Esophagus mucosa (tissue), 1 donor: ENCODE measurements at regions not wholly inside any gene's neighbourhood (a gene's known extent, or its start where the extent isn't known, plus 50 kb on each side); places are given as distances from the start of the nearest gene placed in this dataset.

Experiments used
- ATAC-seq: fragments of 200-7000 bp; cut with Tn5 transposase; one replicate; pipeline ENCODE4 v1.9.1; 2020
- donor health status: DM: yes; HTN: yes; CAD: no.

- no peak for ATAC-seq
These were observed 58.1 kb upstream of the APOBEC4 start for GRCh38 chr1:183711165-183711682.

GRCh38 chr1:183710734-183711133 is 57.6 kb upstream of the APOBEC4 start:
- ATAC-seq = no peak

- ATAC-seq = no peak
These were observed 57.2 kb upstream of the APOBEC4 start for GRCh38 chr1:183710333-183710732.

- no peak for ATAC-seq
These were observed 51.0 kb upstream of the APOBEC4 start for GRCh38 chr1:183704131-183704530.
